HepG2 (cell line): ENCODE measurements at regions not wholly inside any gene's neighbourhood (a gene's known extent, or its start where the extent isn't known, plus 50 kb on each side); places are given as distances from the start of the nearest gene placed in this dataset.

ENCODE experiments used
- ATAC-seq: fragments of 200-7000 bp; cut with Tn5 transposase; 3 replicates; pipeline ENCODE4 v1.9.1; 2020; ENCODE audit warnings: mild to moderate bottlenecking, moderate library complexity
- BruUV-seq: library from RNA; stranded (reverse); fragments of 400-500 nt; replicated peaks from 2 replicates; lab custom pipeline; 2021; lab: Mats Ljungman, UMichigan
- CTCF ChIA-PET: fragments of 300-600 bp; formaldehyde crosslinking; extraction: SDS; loops from one replicate; lab custom pipeline; 2021; ENCODE audit warnings: low total read pairs, inconsistent platforms, low intra/inter-chr PET ratio; lab: Yijun Ruan, JAX
- POLR2A ChIA-PET: fragments of 350-600 bp; sonication (Branson Sonifier 250); formaldehyde crosslinking; loops from one replicate; lab custom pipeline; 2020; ENCODE audit warnings: antibody characterized with exemption, inconsistent platforms; lab: Yijun Ruan, JAX
- DNase-seq: peaks from one replicate; pipeline ENCODE4 v3.0.0-alpha.2; 2015; ENCODE audit warnings: low spot score
- FAIRE-seq: peaks from 3 replicates; lab custom pipeline; 2011; peaks lifted over from hg19 to GRCh38; lab: Jason Lieb, UNC
- H2AFZ ChIP-seq: one replicate; pipeline ENCODE4 v1.6.1; 2011; ENCODE audit warnings: low read length, inconsistent platforms
- H3K27ac ChIP-seq: fragments of 300-600 bp; 3 replicates; pipeline ENCODE4 v1.8.0; 2011; ENCODE audit warnings: mixed run types, mild to moderate bottlenecking, mixed read lengths, low read length, inconsistent platforms; ENCODE audit not compliant: insufficient read depth; ENCODE audit errors: extremely low read length
- H3K27me3 ChIP-seq, 2 experiments: fragments of 200-600 bp in 1 of 2; 2 replicates in 1 of 2; 3 replicates in 1 of 2; pipeline versions ENCODE4 v1.6.0 to v1.8.0; 2011; ENCODE audit warnings: low read length in 2 of 2, mild to moderate bottlenecking in 2 of 2, moderate library complexity in 2 of 2, inconsistent platforms in 1 of 2; ENCODE audit not compliant: insufficient read depth in 2 of 2, control insufficient read depth in 1 of 2
- H3K36me3 ChIP-seq, 2 experiments: fragments of 200-600 bp in 1 of 2; replicated peaks in 1 of 2; 2 replicates in 1 of 2; 3 replicates in 1 of 2; pipeline versions ENCODE4 v1.5.1 to v1.8.0; 2011; ENCODE audit warnings: low read length in 2 of 2, inconsistent platforms in 1 of 2; ENCODE audit not compliant: insufficient read depth in 2 of 2, control insufficient read depth in 1 of 2
- H3K4me1 ChIP-seq: 2 replicates; pipeline ENCODE4 v1.5.1; 2012; ENCODE audit warnings: low read length, inconsistent platforms; ENCODE audit not compliant: insufficient read depth
- H3K4me2 ChIP-seq: 2 replicates; pipeline ENCODE4 v1.6.0; 2011; ENCODE audit warnings: low read depth, low read length, inconsistent platforms
- H3K4me3 ChIP-seq, 3 experiments: fragments of 200-600 bp in 1 of 3; sonication (generic), shearing (Covaris generic) in 1 of 3; replicated peaks in 1 of 3; 2 replicates each; pipeline ENCODE4 v1.5.1; 2011 to 2016; ENCODE audit warnings: low read length in 3 of 3, inconsistent platforms in 2 of 3, low read depth in 2 of 3, mild to moderate bottlenecking in 2 of 3, control low read depth in 1 of 3, mixed read lengths in 1 of 3; ENCODE audit not compliant: insufficient read depth in 1 of 3
- H3K79me2 ChIP-seq: one replicate; pipeline ENCODE4 v1.6.1; 2011; ENCODE audit warnings: low read length, inconsistent platforms; ENCODE audit not compliant: insufficient read depth
- H3K9ac ChIP-seq: 2 replicates; pipeline ENCODE4 v1.6.0; 2011; ENCODE audit warnings: mild to moderate bottlenecking, low read depth, low read length, inconsistent platforms; ENCODE audit not compliant: insufficient read depth
- H3K9me3 ChIP-seq: 2 replicates; pipeline ENCODE4 v1.5.1; 2012; ENCODE audit warnings: mild to moderate bottlenecking, low read length
- H4K20me1 ChIP-seq: 2 replicates; pipeline ENCODE4 v1.6.0; 2011; ENCODE audit warnings: inconsistent platforms, mild to moderate bottlenecking, low read length, moderate library complexity; ENCODE audit not compliant: insufficient read depth
- ESRRA ChIP-seq: sonication (generic); formaldehyde crosslinking; IDR thresholded peaks from 2 replicates; pipeline ENCODE4 v1.5.1; 2020; ENCODE audit warnings: mild to moderate bottlenecking, low read depth, missing genetic modification reagents
- HMG20B ChIP-seq: conservative IDR thresholded peaks from 2 replicates; pipeline ENCODE4 v1.6.1; 2016; ENCODE audit warnings: missing genetic modification reagents, missing compliant biosample characterization
- KAT8 ChIP-seq: IDR thresholded peaks from 2 replicates; pipeline ENCODE4 v1.6.1; 2016; ENCODE audit warnings: missing genetic modification reagents, missing compliant biosample characterization
- RELA ChIP-seq: sonication (generic); formaldehyde crosslinking; IDR thresholded peaks from 2 replicates; pipeline ENCODE4 v1.4.0; 2020; ENCODE audit warnings: missing genetic modification reagents
- SP1 ChIP-seq, 2 experiments: fragments of 450-650 bp in 1 of 2; sonication (generic) in 1 of 2; formaldehyde crosslinking in 1 of 2; IDR thresholded peaks; 2 replicates each; pipeline versions ENCODE4 v1.4.0 to v1.6.1; 2016 to 2020; ENCODE audit warnings: missing genetic modification reagents in 1 of 2
- TAF1 ChIP-seq: sonication (generic); formaldehyde crosslinking; IDR thresholded peaks from 2 replicates; pipeline ENCODE4 v1.4.0; 2020; ENCODE audit warnings: missing genetic modification reagents
- TBP ChIP-seq: sonication (generic); formaldehyde crosslinking; IDR thresholded peaks from 2 replicates; pipeline ENCODE4 v1.5.0; 2020; ENCODE audit warnings: missing genetic modification reagents
- ZBTB7B ChIP-seq: sonication (generic); formaldehyde crosslinking; IDR thresholded peaks from 2 replicates; pipeline ENCODE4 v1.4.0; 2020; ENCODE audit warnings: missing genetic modification reagents
- ZC3H4 ChIP-seq: sonication (generic); formaldehyde crosslinking; IDR thresholded peaks from 2 replicates; pipeline ENCODE4 v1.4.0; 2020; ENCODE audit warnings: missing genetic modification reagents, borderline replicate concordance
- ZFP36L2 ChIP-seq: sonication (generic); formaldehyde crosslinking; IDR thresholded peaks from 2 replicates; pipeline ENCODE4 v1.4.0; 2020; ENCODE audit warnings: missing genetic modification reagents
- ZGPAT ChIP-seq: IDR thresholded peaks from 2 replicates; pipeline ENCODE4 v1.6.1; 2016; ENCODE audit warnings: mild to moderate bottlenecking
- ZKSCAN8 ChIP-seq: IDR thresholded peaks from 2 replicates; pipeline ENCODE4 v1.6.1; 2016; ENCODE audit warnings: borderline replicate concordance, missing genetic modification reagents, missing compliant biosample characterization
- ZNF180 ChIP-seq: sonication (generic); formaldehyde crosslinking; IDR thresholded peaks from 2 replicates; pipeline ENCODE4 v1.4.0; 2020; ENCODE audit warnings: low read depth, missing genetic modification reagents, borderline replicate concordance
- ZNF235 ChIP-seq: sonication (generic); formaldehyde crosslinking; IDR thresholded peaks from 2 replicates; pipeline ENCODE4 v1.8.1; 2023; ENCODE audit warnings: mild to moderate bottlenecking, missing genetic modification reagents, borderline replicate concordance
- ZNF850 ChIP-seq: sonication (generic); formaldehyde crosslinking; conservative IDR thresholded peaks from 2 replicates; pipeline ENCODE4 v1.9.0; 2021; ENCODE audit warnings: mild to moderate bottlenecking, missing genetic modification reagents
- WGBS: methylation state at CpG from one replicate; pipeline ENCODE4 v1.1.6; 2017; ENCODE audit warnings: low lambda C conversion rate; 5-methylcytosine and 5-hydroxymethylcytosine counted together
- in situ Hi-C: cut with HindIII; loops from 2 replicates; pipeline ENCODE4 v1.10.0; 2017; ENCODE audit warnings: low pct_unique_long_range_greater_than_20kb; ENCODE audit not compliant: extremely low pct_ligation_motif_present
- intact Hi-C: fragments of 100-400 bp; cut with micrococcal nuclease; formaldehyde crosslinking; loops from one replicate; pipeline ENCODE4 v1.10.0; 2022; ENCODE audit not compliant: unreplicated experiment
- TF ChIP-seq, protein P1 (sequence below): IDR thresholded peaks from 2 replicates; pipeline ENCODE4 v1.6.1; 2016; ENCODE audit warnings: missing compliant biosample characterization, missing genetic modification reagents, borderline replicate concordance

DNA sequence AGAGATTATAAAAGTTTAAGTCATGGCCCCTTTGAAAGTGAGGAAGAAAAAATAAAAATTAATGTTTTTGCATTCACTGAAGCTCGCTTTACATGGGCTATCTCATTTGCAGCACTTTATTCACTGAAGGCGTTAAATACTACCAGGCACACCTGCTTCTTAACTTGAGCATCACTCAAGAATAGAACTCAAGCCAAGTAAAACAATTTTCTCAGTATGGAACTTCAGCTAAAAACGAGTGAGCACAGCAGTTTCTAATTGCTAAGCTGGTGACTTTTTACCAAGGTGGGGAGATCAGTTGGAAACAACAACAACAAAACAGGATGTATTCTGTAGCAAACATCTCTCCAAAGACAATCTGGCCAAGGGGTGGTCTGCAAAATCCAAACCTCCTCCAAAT is 405.6 kb downstream of the RAB38 start:
- Histone ChIP-seq H3K27me3 (no peaks in the 10 kb centered on the region), H3K9me3 (no peaks in the 10 kb centered on the region), H3K4me1 (no peaks in the 10 kb centered on the region), H3K9ac (no peak overlapping the region), H4K20me1 (no peaks in the 10 kb centered on the region), H3K4me3 (no peak overlapping the region), H3K79me2 (no peaks in the 10 kb centered on the region), H3K27ac (no peak overlapping the region), H2AFZ (no peak overlapping the region), H3K36me3 (no peaks in the 10 kb centered on the region), H3K4me2 (no peak overlapping the region)
- DNase-seq (no peak), ATAC-seq (no peak), FAIRE-seq (no peak)
- no peak for TF ChIP-seq ZKSCAN8
- TF ChIP-seq TBP (CRISPR knock-in tag), result no peak
- TF ChIP-seq ZC3H4, result no peak
- TF ChIP-seq, protein P1, sequence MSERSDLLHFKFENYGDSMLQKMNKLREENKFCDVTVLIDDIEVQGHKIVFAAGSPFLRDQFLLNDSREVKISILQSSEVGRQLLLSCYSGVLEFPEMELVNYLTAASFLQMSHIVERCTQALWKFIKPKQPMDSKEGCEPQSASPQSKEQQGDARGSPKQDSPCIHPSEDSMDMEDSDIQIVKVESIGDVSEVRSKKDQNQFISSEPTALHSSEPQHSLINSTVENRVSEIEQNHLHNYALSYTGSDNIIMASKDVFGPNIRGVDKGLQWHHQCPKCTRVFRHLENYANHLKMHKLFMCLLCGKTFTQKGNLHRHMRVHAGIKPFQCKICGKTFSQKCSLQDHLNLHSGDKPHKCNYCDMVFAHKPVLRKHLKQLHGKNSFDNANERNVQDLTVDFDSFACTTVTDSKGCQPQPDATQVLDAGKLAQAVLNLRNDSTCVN (CRISPR knock-in tag), result no peak
- TF ChIP-seq ZNF850 (CRISPR knock-in tag), result no peak
- no peak for TF ChIP-seq ZGPAT
- no peak for TF ChIP-seq ESRRA (CRISPR knock-in tag)
- TF ChIP-seq ZBTB7B (CRISPR knock-in tag), result no peak
- TF ChIP-seq ZNF235, result no peak
- TF ChIP-seq HMG20B (CRISPR knock-in tag), result no peak
- TF ChIP-seq ZFP36L2, result no peak
- no peak for TF ChIP-seq ZNF180 (CRISPR knock-in tag)
- no peak for TF ChIP-seq SP1 (IDR thresholded peaks at IDR 0.05)
- TF ChIP-seq SP1 (CRISPR knock-in tag; IDR thresholded peaks at IDR 0.05), result no peak
- TF ChIP-seq TAF1 (CRISPR knock-in tag), result no peak
- no peak for TF ChIP-seq RELA (CRISPR knock-in tag)
- no peak for TF ChIP-seq KAT8 (CRISPR knock-in tag)
- in situ Hi-C loops, result no loop called here
- no TSS peak for BruUV-seq
- intact Hi-C loops, result no loop called here
- 2% methylated on average over 3 of the region's 3 CpGs for WGBS
- CTCF ChIA-PET, result no interaction called here
- POLR2A ChIA-PET, result no interaction called here
